HFF-Myc (cell line): ENCODE measurements at regions not wholly inside any gene's neighbourhood (a gene's known extent, or its start where the extent isn't known, plus 50 kb on each side); places are given as distances from the start of the nearest gene placed in this dataset.

Source experiments
- DNase-seq: peaks from one replicate; pipeline ENCODE4 v3.0.0-alpha.2; 2011; ENCODE audit warnings: low read depth; ENCODE audit errors: extremely low read depth
- H3K4me3 ChIP-seq: replicated peaks from 2 replicates; pipeline ENCODE4 v1.5.1; 2011; ENCODE audit warnings: low read depth, mild to moderate bottlenecking, control low read depth, low read length
- CTCF ChIP-seq: IDR thresholded peaks from 2 replicates; pipeline ENCODE4 v1.5.1; 2012; ENCODE audit warnings: mild to moderate bottlenecking, low read depth, low read length, control low read depth; ENCODE audit errors: missing control alignments

- H3K4me3 ChIP-seq = no peak overlapping the region
- no peak for DNase-seq
These were observed 701.3 kb upstream of the ACO1 start for GRCh38 chr9:31683116-31683515.

GRCh38 chr9:31697956-31698355, 686.5 kb upstream of the ACO1 start:
- no peak overlapping the region for H3K4me3 ChIP-seq
- DNase-seq = no peak
- no peak for TF ChIP-seq CTCF

More at GRCh38 chr9:31683116-31683515, 701.3 kb upstream of the ACO1 start:
- no peak for TF ChIP-seq CTCF

- TF ChIP-seq CTCF = no peak
- no peak for DNase-seq
- no peak overlapping the region for H3K4me3 ChIP-seq
These were observed 684.6 kb upstream of the ACO1 start for GRCh38 chr9:31699836-31700235.

- no peak overlapping the region for H3K4me3 ChIP-seq
- TF ChIP-seq CTCF = no peak
- no peak for DNase-seq
These were observed 684.0 kb upstream of the ACO1 start for GRCh38 chr9:31700252-31701045.

- DNase-seq = no peak
- TF ChIP-seq CTCF = no peak
- no peak overlapping the region for H3K4me3 ChIP-seq
These were observed 681.5 kb upstream of the ACO1 start for GRCh38 chr9:31702957-31703356.

GRCh38 chr9:31715250-31715649, 669.2 kb upstream of the ACO1 start:
- DNase-seq = no peak
- no peak for TF ChIP-seq CTCF
- H3K4me3 ChIP-seq = no peak overlapping the region

- DNase-seq = no peak
- TF ChIP-seq CTCF = no peak
- H3K4me3 ChIP-seq = no peak overlapping the region
These were observed 665.2 kb upstream of the ACO1 start for GRCh38 chr9:31719262-31719661.
